HUES6 (cell line): ENCODE measurements at regions not wholly inside any gene's neighbourhood (a gene's known extent, or its start where the extent isn't known, plus 50 kb on each side); places are given as distances from the start of the nearest gene placed in this dataset.

ENCODE experiments used
- H3K27ac ChIP-seq: 2 replicates; pipeline ENCODE4 v1.7.0; 2013; ENCODE audit warnings: low read depth, mild to moderate bottlenecking, low read length, inconsistent platforms
- H3K27me3 ChIP-seq: 2 replicates; pipeline ENCODE4 v1.6.1; 2013; ENCODE audit warnings: low read length; ENCODE audit not compliant: control insufficient read depth, insufficient read depth
- H3K36me3 ChIP-seq: 2 replicates; pipeline ENCODE4 v1.6.1; 2013; ENCODE audit warnings: low read length; ENCODE audit not compliant: control insufficient read depth, insufficient read depth
- H3K4me1 ChIP-seq: 2 replicates; pipeline ENCODE4 v1.6.1; 2013; ENCODE audit warnings: low read length; ENCODE audit not compliant: control insufficient read depth, insufficient read depth
- H3K4me3 ChIP-seq: 2 replicates; pipeline ENCODE4 v1.5.1; 2013; ENCODE audit warnings: low read depth, low read length
- H3K9ac ChIP-seq: one replicate; pipeline ENCODE4 v1.6.1; 2013; ENCODE audit warnings: mild to moderate bottlenecking, low read length
- H3K9me3 ChIP-seq: 2 replicates; pipeline ENCODE4 v1.6.1; 2013; ENCODE audit warnings: low read depth, low read length; ENCODE audit not compliant: control insufficient read depth, insufficient read depth

DNA sequence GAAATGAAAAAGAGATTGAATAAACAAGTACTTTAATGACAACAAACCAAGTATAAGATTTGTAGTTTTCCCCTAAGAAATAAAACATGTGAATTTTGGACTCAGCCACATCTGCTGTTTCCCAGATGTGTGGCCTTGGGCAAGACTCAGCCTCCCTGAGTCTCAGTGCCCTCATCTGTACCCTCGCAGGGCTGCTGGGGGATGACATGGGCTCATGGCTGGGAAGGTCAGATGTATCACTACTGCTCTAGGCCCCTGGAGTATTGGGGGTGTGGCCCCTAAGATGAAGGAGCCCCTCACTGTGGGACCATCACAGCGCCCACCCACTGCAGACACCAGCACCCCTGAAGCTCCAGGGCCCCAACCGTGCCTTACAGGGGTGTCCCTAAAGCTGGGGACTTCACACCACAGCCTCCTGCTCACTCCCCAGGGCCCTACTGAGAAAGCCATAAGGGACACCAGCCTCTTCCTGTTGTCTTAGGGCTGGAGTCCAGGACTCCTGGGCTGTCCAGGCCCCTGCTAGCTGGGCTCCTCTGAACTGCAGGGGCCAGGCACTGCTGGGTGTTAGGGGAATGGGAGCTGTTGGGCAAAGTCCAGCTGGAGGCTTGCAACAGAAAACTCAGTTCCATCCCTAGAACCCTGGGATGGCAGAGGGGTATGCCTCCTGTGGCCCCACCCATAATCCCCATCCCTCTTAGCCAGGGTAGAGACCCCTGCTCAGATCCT lies 104.0 kb upstream of the WNT4 start:
- Histone ChIP-seq H3K4me3 (no peak overlapping the region), H3K27ac (no peak overlapping the region), H3K36me3 (no peaks in the 10 kb centered on the region), H3K4me1 (peaks cover 20% of the 10 kb centered on the region), H3K9me3 (no peaks in the 10 kb centered on the region), H3K27me3 (peaks cover 3% of the 10 kb centered on the region; the same call in 1 of the 2 replicates), H3K9ac (no peak overlapping the region)

DNA sequence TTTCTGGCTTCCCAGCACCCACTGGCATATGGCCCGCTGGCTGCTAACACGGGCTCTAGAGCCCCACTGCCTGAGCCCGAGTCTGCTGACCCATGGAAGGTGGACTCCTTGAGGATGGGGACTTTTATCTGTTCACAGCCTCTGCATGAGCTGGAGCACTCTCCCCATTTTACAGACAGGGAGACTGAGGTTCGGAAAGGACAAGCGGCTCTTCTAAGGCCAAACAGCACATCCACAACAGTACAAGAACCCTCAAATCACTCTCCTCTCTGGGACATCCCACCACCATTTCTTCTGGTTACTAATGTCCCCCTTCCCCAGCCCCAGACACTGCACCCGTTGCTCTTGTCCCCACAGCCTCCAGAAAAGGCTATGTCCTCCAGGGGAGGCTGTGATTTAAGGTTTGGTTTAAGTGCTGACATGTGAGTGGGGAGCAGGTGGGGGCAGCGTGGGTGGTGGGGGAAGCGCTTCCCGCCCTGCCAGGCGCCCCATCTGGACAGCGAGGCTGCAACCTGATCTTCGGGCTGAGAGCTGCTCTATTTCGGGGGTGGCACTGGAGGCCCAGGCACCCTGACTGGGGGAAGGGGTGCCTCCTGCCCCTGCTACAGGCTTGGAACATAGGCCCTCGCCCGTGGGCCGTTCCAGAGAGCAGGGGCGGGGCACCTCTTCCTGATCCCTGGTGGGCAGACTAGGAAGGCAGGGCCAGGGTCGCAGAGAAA lies 104.8 kb upstream of the WNT4 start:
- H3K36me3 ChIP-seq = no peaks in the 10 kb centered on the region
- H3K4me1 ChIP-seq = peaks cover 26% of the 10 kb centered on the region
- H3K9me3 ChIP-seq = no peaks in the 10 kb centered on the region
- H3K9ac ChIP-seq = no peak overlapping the region
- no peak overlapping the region for H3K27ac ChIP-seq
- H3K4me3 ChIP-seq = no peak overlapping the region
- H3K27me3 ChIP-seq = peaks cover 3% of the 10 kb centered on the region; the same call in 1 of the 2 replicates

DNA sequence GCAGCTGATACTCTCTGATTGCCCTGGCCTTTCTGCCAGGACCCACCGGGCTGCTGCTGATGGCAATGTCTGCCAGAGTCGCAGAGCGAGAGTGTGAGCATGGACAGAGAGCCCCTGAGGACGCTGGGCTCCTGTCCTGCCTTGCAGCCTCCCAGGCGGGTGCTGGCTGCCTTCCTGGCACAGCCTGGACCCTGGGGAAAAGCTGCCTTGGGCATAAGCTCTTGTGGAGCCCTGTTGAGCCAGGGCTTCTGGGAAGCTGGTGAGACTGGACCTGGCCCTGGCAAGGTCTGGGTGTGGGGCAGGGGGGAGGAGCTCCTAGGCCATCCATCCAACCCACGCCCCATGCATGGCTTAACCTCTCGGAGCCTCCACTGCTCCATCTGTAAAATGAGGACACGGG lies 105.8 kb upstream of the WNT4 start:
- H3K4me3 ChIP-seq = no peak overlapping the region
- H3K36me3 ChIP-seq = no peaks in the 10 kb centered on the region
- no peaks in the 10 kb centered on the region for H3K9me3 ChIP-seq
- no peak overlapping the region for H3K9ac ChIP-seq
- H3K4me1 ChIP-seq = peaks cover 26% of the 10 kb centered on the region
- H3K27me3 ChIP-seq = peaks cover 3% of the 10 kb centered on the region; the same call in 1 of the 2 replicates
- no peak overlapping the region for H3K27ac ChIP-seq

DNA sequence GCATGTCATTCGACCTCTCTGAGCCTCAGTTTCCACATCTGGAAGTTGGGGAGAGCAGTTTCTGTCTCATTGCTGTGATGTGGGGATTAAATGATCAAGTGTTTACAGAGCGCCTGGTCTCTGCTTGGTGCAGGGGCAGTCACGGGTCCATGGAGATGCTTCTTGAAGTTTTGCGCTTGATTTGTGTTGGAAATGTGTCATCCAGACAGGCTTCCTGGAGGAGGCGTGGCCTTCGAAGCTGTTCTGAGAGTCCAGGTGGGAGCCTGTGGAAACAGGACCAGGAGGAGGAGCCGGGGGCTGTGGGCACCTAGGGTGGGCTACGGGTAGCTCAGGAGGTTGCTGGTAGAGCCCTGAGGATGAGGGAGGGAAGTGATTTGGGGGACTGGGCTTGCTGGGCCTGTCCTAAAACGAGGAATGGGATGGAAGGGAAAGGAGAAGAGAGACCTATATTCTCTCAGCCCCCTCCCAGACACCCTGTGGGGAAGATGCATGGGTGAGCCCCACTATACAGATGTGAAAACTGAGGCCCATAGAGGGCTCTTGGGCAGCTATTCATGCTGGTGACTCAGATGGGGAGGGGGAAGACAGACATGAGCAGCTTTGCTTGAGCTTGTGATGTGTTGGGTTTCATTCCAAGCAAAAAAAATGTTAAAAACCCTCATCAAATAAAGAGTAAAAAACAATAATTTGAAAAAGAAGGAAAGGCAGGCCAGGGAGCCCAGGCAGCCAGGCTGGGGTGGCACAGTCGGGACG lies 107.2 kb upstream of the WNT4 start:
- Histone ChIP-seq H3K4me1 (peaks cover 36% of the 10 kb centered on the region), H3K27me3 (peaks cover 3% of the 10 kb centered on the region; the same call in 1 of the 2 replicates), H3K27ac (no peak overlapping the region)

DNA sequence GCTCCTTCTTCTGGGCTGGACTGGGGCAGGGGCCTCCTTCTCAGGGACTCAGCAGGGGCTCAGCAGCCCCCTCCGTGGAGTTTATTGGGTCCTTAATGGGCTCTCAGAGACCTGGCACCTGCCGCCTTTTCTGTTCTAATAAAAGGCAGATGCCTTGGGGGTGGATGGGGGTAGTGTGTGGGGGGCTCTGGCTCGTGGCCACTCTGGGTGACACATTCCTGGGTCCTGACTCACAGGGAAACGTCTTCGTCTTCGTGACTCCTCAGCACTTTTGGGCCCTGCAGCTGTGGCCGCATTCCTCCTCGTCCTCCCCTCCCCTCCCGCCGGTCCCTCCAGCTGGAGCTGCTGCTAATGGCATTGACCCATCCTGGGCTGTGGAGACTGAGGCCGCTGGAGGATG lies 107.8 kb upstream of the WNT4 start:
- Histone ChIP-seq H3K4me3 (no peak overlapping the region), H3K36me3 (no peaks in the 10 kb centered on the region), H3K9ac (no peak overlapping the region), H3K27ac (no peak overlapping the region), H3K9me3 (no peaks in the 10 kb centered on the region), H3K4me1 (peaks cover 36% of the 10 kb centered on the region), H3K27me3 (peaks cover 3% of the 10 kb centered on the region; the same call in 1 of the 2 replicates)

More for the DNA sequence above, 107.2 kb upstream of the WNT4 start:
- Histone ChIP-seq H3K9me3 (no peaks in the 10 kb centered on the region), H3K36me3 (no peaks in the 10 kb centered on the region), H3K9ac (no peak overlapping the region), H3K4me3 (no peak overlapping the region)

DNA sequence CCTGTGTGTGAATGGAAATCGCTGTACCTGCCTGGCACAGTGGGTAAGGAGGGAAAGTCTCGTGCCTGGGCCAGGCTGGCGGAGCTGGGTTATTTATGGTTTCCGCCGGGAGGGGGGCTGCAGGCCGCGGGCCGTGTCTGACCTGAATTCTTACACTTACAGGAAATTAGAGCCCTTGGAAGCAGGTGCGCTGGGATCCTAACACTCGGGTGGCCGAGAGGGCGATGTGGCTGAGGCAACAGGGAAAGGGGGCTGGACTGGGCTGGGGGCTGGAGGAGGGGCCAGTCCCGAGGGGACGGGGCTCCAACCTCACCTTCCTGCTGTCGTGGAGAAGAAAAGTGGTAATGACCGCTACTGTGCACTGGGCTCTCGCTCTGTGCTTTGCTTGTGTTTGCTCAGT lies 109.4 kb upstream of the WNT4 start:
- H3K4me1 ChIP-seq = peaks cover 40% of the 10 kb centered on the region

DNA sequence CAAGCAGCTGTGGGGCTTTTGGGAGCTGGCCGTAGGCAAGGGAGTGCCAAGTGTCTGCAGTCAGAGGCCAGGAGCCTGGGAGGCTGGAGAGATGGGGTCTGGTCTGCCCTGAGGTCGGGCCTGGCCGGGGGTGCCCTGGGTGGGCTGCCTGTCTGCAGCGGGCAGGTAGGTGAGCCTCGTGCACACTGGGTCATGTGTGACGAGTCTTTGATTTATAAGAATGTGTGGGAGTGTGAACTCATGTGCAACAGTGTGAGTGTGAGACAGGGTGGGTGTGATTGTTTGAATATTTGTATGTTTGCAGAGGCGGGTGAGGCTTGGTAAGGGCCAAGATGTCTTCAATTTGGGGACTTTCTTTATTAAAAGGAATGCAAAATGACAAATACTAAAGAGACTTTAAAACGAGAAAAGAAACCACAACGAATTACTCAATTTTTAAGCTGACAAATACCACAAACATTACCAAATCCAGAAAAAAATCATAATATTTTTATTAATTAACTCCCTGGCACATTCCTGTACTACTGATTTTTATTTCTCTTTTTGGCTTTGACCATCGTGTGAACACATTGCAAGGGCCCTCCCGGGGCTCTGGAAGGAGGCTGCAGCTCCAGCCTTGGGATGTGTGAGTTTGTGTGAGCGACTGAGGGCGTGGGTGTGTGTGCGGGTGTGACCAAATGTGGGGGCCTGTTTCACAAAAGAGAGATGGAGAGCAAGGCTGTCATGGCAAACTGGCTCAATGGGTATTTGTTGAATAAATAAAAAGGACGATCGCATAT lies 110.3 kb upstream of the WNT4 start:
- Histone ChIP-seq H3K36me3 (no peaks in the 10 kb centered on the region), H3K9ac (no peak overlapping the region), H3K9me3 (no peaks in the 10 kb centered on the region), H3K4me1 (peaks cover 45% of the 10 kb centered on the region), H3K4me3 (no peak overlapping the region), H3K27ac (no peak overlapping the region), H3K27me3 (peaks cover 3% of the 10 kb centered on the region; the same call in 1 of the 2 replicates)

More for the DNA sequence above, 109.4 kb upstream of the WNT4 start:
- Histone ChIP-seq H3K9ac (no peak overlapping the region), H3K9me3 (no peaks in the 10 kb centered on the region), H3K4me3 (no peak overlapping the region), H3K36me3 (no peaks in the 10 kb centered on the region), H3K27me3 (peaks cover 3% of the 10 kb centered on the region; the same call in 1 of the 2 replicates), H3K27ac (no peak overlapping the region)

DNA sequence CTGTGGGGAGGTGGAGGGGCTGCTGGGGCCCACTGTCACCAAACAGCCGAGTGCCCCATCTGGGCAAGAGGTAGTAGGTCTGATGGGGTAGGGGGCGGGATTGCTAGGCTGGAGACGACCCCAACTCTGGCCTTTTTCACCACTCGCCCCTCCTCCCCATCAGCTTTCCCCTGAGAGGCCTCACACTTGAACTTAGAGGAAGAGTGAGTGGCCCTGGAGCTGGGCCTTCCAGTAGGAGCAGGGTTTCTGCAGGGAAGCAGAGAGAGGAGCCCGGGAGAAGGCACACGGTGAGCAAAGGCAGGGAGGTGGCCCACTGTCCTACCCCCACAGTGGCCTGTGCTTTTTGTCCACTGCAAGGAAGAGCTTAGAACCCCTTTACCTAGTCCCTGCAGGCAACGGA lies 111.9 kb upstream of the WNT4 start:
- peaks cover 3% of the 10 kb centered on the region; the same call in 1 of the 2 replicates for H3K27me3 ChIP-seq
- H3K9me3 ChIP-seq = no peaks in the 10 kb centered on the region
- H3K9ac ChIP-seq = no peak overlapping the region
- H3K4me1 ChIP-seq = peaks cover 48% of the 10 kb centered on the region
- H3K27ac ChIP-seq = no peak overlapping the region
- no peaks in the 10 kb centered on the region for H3K36me3 ChIP-seq
- H3K4me3 ChIP-seq = no peak overlapping the region

DNA sequence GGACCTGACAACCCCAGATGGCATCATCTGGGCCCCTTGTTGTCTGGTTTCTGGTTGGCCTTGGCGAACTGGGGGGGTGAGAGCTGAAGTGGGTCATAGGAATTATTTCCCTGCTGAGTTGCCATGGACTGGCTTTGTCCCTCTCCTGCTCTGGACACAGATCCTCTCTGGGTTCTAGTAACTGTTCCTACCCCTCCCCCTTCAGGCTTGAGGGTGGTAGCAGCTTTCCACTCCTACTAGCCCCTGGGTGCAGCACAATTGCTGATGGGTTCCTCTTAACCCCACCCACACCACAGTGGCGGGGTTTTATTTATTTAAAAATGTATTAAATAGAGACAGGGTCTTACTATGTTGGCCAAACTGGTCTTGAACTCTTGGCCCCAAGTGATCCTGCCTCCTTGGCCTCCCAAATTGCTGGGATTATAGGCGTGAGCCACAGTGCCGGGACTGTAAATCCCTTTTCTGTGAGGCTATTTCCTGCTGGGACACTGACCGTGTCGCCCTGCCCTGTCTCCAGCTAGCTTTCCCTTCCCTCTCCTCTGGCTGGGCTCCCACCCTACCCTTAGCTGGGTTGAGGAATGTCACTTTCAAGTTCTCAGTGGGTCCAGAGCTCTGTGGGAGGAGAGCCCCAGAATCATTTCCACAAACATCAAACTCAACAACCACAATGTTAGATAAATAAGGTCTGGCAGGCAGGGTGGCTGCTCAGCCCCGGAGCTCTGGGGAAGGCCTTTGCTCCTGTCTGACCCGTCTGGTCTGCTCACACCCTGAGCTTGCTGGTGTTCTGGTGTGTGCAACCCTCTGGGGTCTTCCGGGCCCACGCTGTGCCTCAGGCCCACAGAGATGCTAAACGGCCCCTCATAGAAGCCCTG lies 112.7 kb upstream of the WNT4 start:
- Histone ChIP-seq H3K36me3 (no peaks in the 10 kb centered on the region), H3K27ac (no peak overlapping the region), H3K27me3 (peaks cover 3% of the 10 kb centered on the region; the same call in 1 of the 2 replicates), H3K4me1 (peaks cover 52% of the 10 kb centered on the region), H3K9me3 (no peaks in the 10 kb centered on the region), H3K4me3 (no peak overlapping the region), H3K9ac (no peak overlapping the region)

DNA sequence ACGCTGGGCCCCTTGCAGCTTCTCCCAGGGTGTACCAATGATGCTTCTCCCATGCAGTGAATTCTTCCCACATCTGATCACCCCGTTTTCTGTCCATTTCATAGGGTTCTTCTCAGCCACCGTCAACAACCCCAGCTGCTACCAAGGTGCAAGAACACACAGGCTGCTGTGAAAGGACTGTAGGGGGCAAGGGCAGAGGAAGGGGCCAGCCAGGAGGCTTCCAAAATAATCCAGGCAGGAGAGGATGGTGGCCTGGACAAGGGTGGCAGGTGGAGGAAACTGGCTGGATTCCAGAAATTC lies 113.3 kb upstream of the WNT4 start:
- peaks cover 3% of the 10 kb centered on the region; the same call in 1 of the 2 replicates for H3K27me3 ChIP-seq
- peaks cover 49% of the 10 kb centered on the region for H3K4me1 ChIP-seq
- H3K27ac ChIP-seq = no peak overlapping the region
- H3K9ac ChIP-seq = no peak overlapping the region
- H3K4me3 ChIP-seq = no peak overlapping the region
- no peaks in the 10 kb centered on the region for H3K36me3 ChIP-seq
- no peaks in the 10 kb centered on the region for H3K9me3 ChIP-seq
